B cell (primary cell): ENCODE measurements at regions not wholly inside any gene's neighbourhood (a gene's known extent, or its start where the extent isn't known, plus 50 kb on each side); places are given as distances from the start of the nearest gene placed in this dataset.

Experiments used
- ATAC-seq: fragments of 200-7000 bp; cut with Tn5 transposase; one replicate; pipeline ENCODE4 v1.10.0; 2021; ENCODE audit warnings: low read depth, mild to moderate bottlenecking, moderate number of reproducible peaks, moderate library complexity
- CTCF ChIA-PET: fragments of 350-600 bp; sonication (Branson Sonifier 250); formaldehyde crosslinking; loops from one replicate; lab custom pipeline; 2021; ENCODE audit warnings: antibody characterized with exemption, inconsistent platforms; lab: Charles Lee
- POLR2A ChIA-PET: fragments of 350-600 bp; sonication (Branson Sonifier 250); formaldehyde crosslinking; loops from one replicate; lab custom pipeline; 2021; ENCODE audit warnings: antibody characterized with exemption; lab: Charles Lee
- DNase-seq: peaks from one replicate; pipeline ENCODE4 v3.0.0; 2013
- H2AFZ ChIP-seq: 2 replicates; pipeline ENCODE4 v1.6.1; 2012; ENCODE audit warnings: mild to moderate bottlenecking, low read depth, low read length; ENCODE audit not compliant: insufficient read depth, poor library complexity, severe bottlenecking
- H3K27ac ChIP-seq, 2 donors: 1 replicate in 1 of 2; 2 replicates in 1 of 2; pipeline ENCODE4 v1.5.1; 2012 to 2013; ENCODE audit warnings: low read length in 2 of 2, mild to moderate bottlenecking in 2 of 2, moderate library complexity in 1 of 2
- H3K27me3 ChIP-seq, 4 experiments: fragments of 200-600 bp in 1 of 4; sonication (generic) in 1 of 4; replicated peaks in 1 of 4; 1 replicate in 2 of 4; 2 replicates in 2 of 4; pipeline versions ENCODE4 v1.6.1 to v1.7.0; 2013 to 2016; ENCODE audit warnings: low read length in 3 of 4, mild to moderate bottlenecking in 2 of 4, mixed read lengths in 1 of 4, moderate library complexity in 1 of 4; ENCODE audit not compliant: insufficient read depth in 4 of 4, control insufficient read depth in 3 of 4; ENCODE audit errors: control extremely low read depth in 1 of 4
- H3K36me3 ChIP-seq, 2 experiments: replicated peaks in 1 of 2; 1 replicate in 1 of 2; 2 replicates in 1 of 2; pipeline versions ENCODE4 v1.6.1 to v1.7.1; 2013; ENCODE audit warnings: low read length in 1 of 2; ENCODE audit not compliant: insufficient read depth in 2 of 2, control insufficient read depth in 1 of 2; ENCODE audit errors: control extremely low read depth in 1 of 2, extremely low read depth in 1 of 2
- H3K4me1 ChIP-seq, 2 donors: fragments of 200-600 bp in 1 of 2; sonication (generic) in 1 of 2; 1 replicate in 1 of 2; 2 replicates in 1 of 2; pipeline versions ENCODE4 v1.5.1 to v1.6.1; 2013 to 2017; ENCODE audit warnings: low read length in 2 of 2; ENCODE audit not compliant: control insufficient read depth in 2 of 2, insufficient read depth in 2 of 2
- H3K4me2 ChIP-seq: replicated peaks from 2 replicates; pipeline ENCODE3; 2012; ENCODE audit warnings: mild to moderate bottlenecking, low read depth, low read length; ENCODE audit not compliant: poor library complexity, severe bottlenecking
- H3K4me3 ChIP-seq, 5 experiments: fragments of 200-600 bp in 1 of 5; sonication (generic) in 1 of 5; 1 replicate in 3 of 5; 2 replicates in 2 of 5; pipeline versions ENCODE4 v1.5.1 to v1.7.0; 2011 to 2016; ENCODE audit warnings: low read length in 4 of 5, mild to moderate bottlenecking in 4 of 5, low read depth in 2 of 5, control low read depth in 1 of 5, moderate library complexity in 1 of 5; ENCODE audit not compliant: insufficient read depth in 1 of 5; ENCODE audit errors: control extremely low read depth in 1 of 5, extremely low read depth in 1 of 5
- H3K79me2 ChIP-seq: fragments of 200-600 bp; sonication (generic); one replicate; pipeline ENCODE4 v1.6.0; 2016; ENCODE audit warnings: low read length; ENCODE audit not compliant: control insufficient read depth, insufficient read depth
- H3K9ac ChIP-seq: fragments of 200-600 bp; sonication (generic); 2 replicates; pipeline ENCODE4 v1.6.1; 2017; ENCODE audit warnings: mild to moderate bottlenecking, low read length, moderate library complexity
- H3K9me3 ChIP-seq, 3 donors: one replicate each; pipeline versions ENCODE4 v1.6.1 to v1.7.1; 2013; ENCODE audit warnings: low read length in 2 of 3; ENCODE audit not compliant: control insufficient read depth in 2 of 3, insufficient read depth in 1 of 3; ENCODE audit errors: control extremely low read depth in 1 of 3
- H4K20me1 ChIP-seq: 2 replicates; pipeline ENCODE4 v1.6.0; 2012; ENCODE audit warnings: mild to moderate bottlenecking, low read length; ENCODE audit not compliant: insufficient read depth, control insufficient read depth, poor library complexity, severe bottlenecking
- H3K27ac Mint-ChIP-seq: one replicate; pipeline ENCODE4 v1.8.0; 2021; ENCODE audit warnings: mixed read lengths
- H3K27me3 Mint-ChIP-seq: one replicate; pipeline ENCODE4 v1.8.0; 2021; ENCODE audit warnings: mixed read lengths
- H3K4me1 Mint-ChIP-seq: one replicate; pipeline ENCODE4 v1.8.0; 2021; ENCODE audit warnings: mixed read lengths
- H3K4me3 Mint-ChIP-seq: one replicate; pipeline ENCODE4 v1.8.0; 2021; ENCODE audit warnings: mixed read lengths
- H3K9me3 Mint-ChIP-seq: one replicate; pipeline ENCODE4 v1.8.0; 2022; ENCODE audit warnings: mixed read lengths; ENCODE audit not compliant: insufficient read depth
- EZH2 ChIP-seq: IDR thresholded peaks from 2 replicates; pipeline ENCODE4 v1.6.1; 2012; ENCODE audit warnings: borderline replicate concordance, low read depth, mild to moderate bottlenecking, moderate library complexity, low read length; ENCODE audit not compliant: insufficient read depth, poor library complexity, severe bottlenecking
- WGBS: methylation state at CpG from one replicate; pipeline ENCODE4 v1.1.5; 2013; ENCODE audit warnings: missing lambda C conversion rate; ENCODE audit not compliant: insufficient coverage; 5-methylcytosine and 5-hydroxymethylcytosine counted together
- intact Hi-C: fragments of 100-400 bp; cut with micrococcal nuclease; formaldehyde crosslinking; loops from one replicate; pipeline ENCODE4 v1.10.0; 2022
- TF ChIP-seq, protein P1 (sequence below): fragments of 200-600 bp; IDR thresholded peaks from one replicate; pipeline ENCODE4 v1.8.0; 2022; ENCODE audit warnings: antibody characterized with exemption, mild to moderate bottlenecking

DNA sequence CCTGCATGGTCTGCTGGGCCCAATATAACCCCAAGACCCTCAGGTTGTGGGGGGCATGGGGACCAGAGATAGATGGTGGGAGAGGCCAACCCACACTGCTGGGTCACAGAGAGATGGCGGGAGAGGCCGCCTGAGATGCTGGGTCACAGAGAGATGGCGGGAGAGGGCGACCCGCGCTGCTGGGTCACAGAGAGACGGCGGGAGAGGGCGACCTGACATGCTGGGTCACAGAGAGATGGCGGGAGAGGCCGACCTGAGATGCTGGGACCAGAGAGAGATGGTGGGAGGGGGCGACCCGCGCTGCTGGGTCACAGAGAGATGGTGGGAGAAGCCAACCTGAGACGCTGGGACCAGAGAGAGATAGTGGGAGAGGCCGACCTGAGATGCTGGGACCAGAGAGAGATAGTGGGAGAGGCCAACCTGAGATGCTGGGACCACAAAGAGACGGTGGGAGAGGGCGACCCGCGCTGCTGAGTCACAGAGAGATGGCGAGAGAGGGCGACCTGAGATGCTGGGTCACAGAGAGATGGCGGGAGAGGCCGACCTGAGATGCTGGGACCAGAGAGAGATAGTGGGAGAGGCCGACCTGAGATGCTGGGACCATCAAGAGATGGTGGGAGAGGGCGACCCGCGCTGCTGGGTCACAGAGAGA lies 133.2 kb downstream of the DLL1 start:
- WGBS = 88% methylated on average over 28 of the region's 28 CpGs
- Histone ChIP-seq H3K79me2 (no peaks in the 10 kb centered on the region), H3K9me3 (peaks cover 0 to 18% (median 0%) of the 10 kb centered on the region in 3 donors), H4K20me1 (no peaks in the 10 kb centered on the region), H2AFZ (no peak overlapping the region), H3K9ac (no peak overlapping the region), H3K4me2 (no peak overlapping the region), H3K27me3 (peaks cover 0 to 2% (median 0%) of the 10 kb centered on the region in 4 experiments), H3K4me3 (no peak overlapping the region), H3K27ac (no peak overlapping the region), H3K4me1 (peaks cover 0 to 10% of the 10 kb centered on the region in 2 donors), H3K36me3 (no peaks in the 10 kb centered on the region)
- ChIA-PET CTCF (no interaction called here), POLR2A (no interaction called here)
- intact Hi-C loops = no loop called here
- no peak for DNase-seq
- Mint-ChIP-seq H3K4me3 (no peak overlapping the region), H3K4me1 (peaks cover under 1% of the 10 kb centered on the region), H3K27ac (no peak overlapping the region), H3K27me3 (peaks cover 3% of the 10 kb centered on the region), H3K9me3 (no peaks in the 10 kb centered on the region)
- TF ChIP-seq EZH2 = no peak
- TF ChIP-seq, protein P1, sequence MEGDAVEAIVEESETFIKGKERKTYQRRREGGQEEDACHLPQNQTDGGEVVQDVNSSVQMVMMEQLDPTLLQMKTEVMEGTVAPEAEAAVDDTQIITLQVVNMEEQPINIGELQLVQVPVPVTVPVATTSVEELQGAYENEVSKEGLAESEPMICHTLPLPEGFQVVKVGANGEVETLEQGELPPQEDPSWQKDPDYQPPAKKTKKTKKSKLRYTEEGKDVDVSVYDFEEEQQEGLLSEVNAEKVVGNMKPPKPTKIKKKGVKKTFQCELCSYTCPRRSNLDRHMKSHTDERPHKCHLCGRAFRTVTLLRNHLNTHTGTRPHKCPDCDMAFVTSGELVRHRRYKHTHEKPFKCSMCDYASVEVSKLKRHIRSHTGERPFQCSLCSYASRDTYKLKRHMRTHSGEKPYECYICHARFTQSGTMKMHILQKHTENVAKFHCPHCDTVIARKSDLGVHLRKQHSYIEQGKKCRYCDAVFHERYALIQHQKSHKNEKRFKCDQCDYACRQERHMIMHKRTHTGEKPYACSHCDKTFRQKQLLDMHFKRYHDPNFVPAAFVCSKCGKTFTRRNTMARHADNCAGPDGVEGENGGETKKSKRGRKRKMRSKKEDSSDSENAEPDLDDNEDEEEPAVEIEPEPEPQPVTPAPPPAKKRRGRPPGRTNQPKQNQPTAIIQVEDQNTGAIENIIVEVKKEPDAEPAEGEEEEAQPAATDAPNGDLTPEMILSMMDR = no peak
- no peak for ATAC-seq

DNA sequence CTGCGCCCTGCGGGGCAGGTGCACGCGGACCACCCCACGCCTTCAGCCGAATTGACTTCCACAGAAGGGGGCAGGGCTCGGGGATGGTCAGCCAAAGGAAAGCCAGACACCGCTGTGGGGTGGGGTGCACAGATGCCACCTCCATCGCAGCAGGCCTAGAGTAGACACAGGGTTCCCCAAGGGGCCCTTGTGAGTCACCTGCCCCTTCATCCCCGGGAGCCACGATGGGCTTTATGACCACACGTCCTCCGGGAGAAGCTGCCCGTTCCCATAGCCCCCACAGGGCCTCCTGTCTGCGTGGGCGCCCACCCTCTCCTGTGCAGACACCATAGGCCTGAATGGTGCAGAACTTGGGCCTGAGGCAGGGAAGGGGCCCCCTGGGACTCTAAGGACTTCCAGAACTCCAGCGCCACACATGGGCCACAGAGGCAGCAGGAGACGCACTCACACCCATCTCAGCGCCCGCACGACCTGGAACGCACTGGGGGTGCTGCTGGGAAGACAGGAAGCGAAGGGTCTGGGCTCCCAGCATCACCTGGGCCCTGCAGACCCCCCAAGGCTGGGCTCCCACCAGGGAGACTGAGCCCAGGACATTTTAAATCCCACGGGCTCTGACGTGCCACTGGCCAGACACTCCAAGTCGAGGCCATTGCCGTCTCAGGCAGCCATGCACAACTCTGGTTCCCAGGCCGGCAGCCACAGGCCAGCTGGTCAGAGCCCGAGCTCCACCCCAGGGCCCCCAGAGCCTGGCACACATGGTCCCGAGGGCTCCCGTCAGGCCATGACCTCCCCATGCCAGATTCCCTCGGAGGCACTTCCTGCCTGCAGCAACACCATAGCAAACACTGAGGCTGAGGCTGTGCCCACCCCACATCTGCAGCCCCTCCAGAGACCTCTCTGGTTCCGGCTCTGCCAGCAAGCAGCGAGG lies 134.2 kb downstream of the DLL1 start:
- H3K9ac ChIP-seq = no peak overlapping the region
- H2AFZ ChIP-seq = no peak overlapping the region
- Mint-ChIP-seq H3K27ac (no peak overlapping the region), H3K4me3 (no peak overlapping the region), H3K9me3 (no peaks in the 10 kb centered on the region), H3K27me3 (peaks cover 11% of the 10 kb centered on the region), H3K4me1 (peaks cover 2% of the 10 kb centered on the region)
- ChIA-PET POLR2A (no interaction called here), CTCF (no interaction called here)
- no peak overlapping the region for H3K27ac ChIP-seq
- intact Hi-C loops = no loop called here
- H3K9me3 ChIP-seq = peaks cover 0 to 18% (median 0%) of the 10 kb centered on the region in 3 donors
- peaks cover 0 to 6% (median 2%) of the 10 kb centered on the region in 4 experiments for H3K27me3 ChIP-seq
- no peak overlapping the region for H3K4me2 ChIP-seq
- WGBS = 84% methylated on average over 32 of the region's 34 CpGs
- DNase-seq (no peak), ATAC-seq (no peak)
- TF ChIP-seq, protein P1 = no peak
- TF ChIP-seq EZH2 = no peak
- H3K79me2 ChIP-seq = no peaks in the 10 kb centered on the region
- no peaks in the 10 kb centered on the region for H4K20me1 ChIP-seq
- H3K36me3 ChIP-seq = no peaks in the 10 kb centered on the region
- no peak overlapping the region for H3K4me3 ChIP-seq
- H3K4me1 ChIP-seq = no peaks in the 10 kb centered on the region
